HCT116 (cell line): ENCODE measurements at regions not wholly inside any gene's neighbourhood (a gene's known extent, or its start where the extent isn't known, plus 50 kb on each side); places are given as distances from the start of the nearest gene placed in this dataset.

Experiments used
- ATAC-seq: fragments of 200-7000 bp; cut with Tn5 transposase; 2 replicates; pipeline ENCODE4 v1.9.1; 2020; ENCODE audit warnings: mild to moderate bottlenecking, moderate library complexity
- BruUV-seq: library from RNA; stranded (reverse); fragments of 400-500 nt; replicated peaks from 2 replicates; lab custom pipeline; 2021; lab: Mats Ljungman, UMichigan
- CTCF ChIA-PET: fragments of 300-600 bp; sonication (Branson Sonifier 250); formaldehyde crosslinking; loops from one replicate; lab custom pipeline; 2021; ENCODE audit warnings: antibody characterized with exemption; lab: Charles Lee
- POLR2A ChIA-PET: fragments of 300-600, 350-600 bp; sonication (Branson Sonifier 250); formaldehyde crosslinking; loops from one replicate; lab custom pipeline; 2021; ENCODE audit warnings: antibody characterized with exemption; lab: Charles Lee
- RAD21 ChIA-PET, 2 experiments: fragments of 300-600 bp; sonication (Branson Sonifier 250); formaldehyde crosslinking; loops; one replicate each; lab custom pipeline; 2023; ENCODE audit warnings: low total read pairs in 2 of 2; ENCODE audit not compliant: uncharacterized antibody in 2 of 2, unreplicated experiment in 2 of 2, low non-redundant PET in 1 of 2; lab: Charles Lee
- DNase-seq: peaks from one replicate; pipeline ENCODE4 v3.0.0-alpha.2; 2010; ENCODE audit warnings: low read depth, low spot score
- H2AFZ ChIP-seq: fragments of 200-600 bp; shearing (Covaris generic), sonication (generic); 2 replicates; pipeline ENCODE4 v1.6.1; 2017; ENCODE audit warnings: low read depth, mixed run types, mixed read lengths, antibody characterized with exemption, low read length; ENCODE audit not compliant: poor library complexity, severe bottlenecking
- H3K27ac ChIP-seq: 2 replicates; pipeline ENCODE4 v1.5.1; 2012; ENCODE audit warnings: low read depth, low read length
- H3K27me3 ChIP-seq: fragments of 200-600 bp; sonication (generic); 2 replicates; pipeline ENCODE4 v1.6.1; 2016; ENCODE audit warnings: mixed run types, low read length, mixed read lengths; ENCODE audit not compliant: insufficient read depth
- H3K36me3 ChIP-seq, 2 experiments: fragments of 200-500 bp in 1 of 2; fragments of 200-600 bp in 1 of 2; sonication (Bioruptor generic) in 1 of 2; sonication (generic) in 1 of 2; 2 replicates each; pipeline versions ENCODE4 v1.5.1 to v1.6.1; 2014 to 2016; ENCODE audit warnings: low read length in 2 of 2, inconsistent platforms in 1 of 2, mixed read lengths in 1 of 2, mixed run types in 1 of 2; ENCODE audit not compliant: insufficient read depth in 2 of 2, control insufficient read depth in 1 of 2
- H3K4me1 ChIP-seq, 2 experiments: fragments of 200-600 bp in 1 of 2; sonication (generic) in 1 of 2; 2 replicates each; pipeline versions ENCODE4 v1.5.1 to v1.6.1; 2012 to 2017; ENCODE audit warnings: low read length in 2 of 2, inconsistent platforms in 1 of 2, mild to moderate bottlenecking in 1 of 2, mixed read lengths in 1 of 2, mixed run types in 1 of 2, moderate library complexity in 1 of 2; ENCODE audit not compliant: insufficient read depth in 2 of 2, control insufficient read depth in 1 of 2
- H3K4me2 ChIP-seq: fragments of 200-600 bp; sonication (generic); 2 replicates; pipeline ENCODE4 v1.6.1; 2017; ENCODE audit warnings: mixed run types, low read length, mixed read lengths
- H3K4me3 ChIP-seq, 2 experiments: fragments of 200-600 bp in 1 of 2; sonication (generic) in 1 of 2; replicated peaks in 1 of 2; 2 replicates each; pipeline ENCODE4 v1.5.1; 2011 to 2016; ENCODE audit warnings: low read length in 2 of 2, control low read depth in 1 of 2, low read depth in 1 of 2, mild to moderate bottlenecking in 1 of 2, mixed read lengths in 1 of 2, mixed run types in 1 of 2
- H3K79me2 ChIP-seq: fragments of 200-600 bp; sonication (generic); 2 replicates; pipeline ENCODE4 v1.6.1; 2017; ENCODE audit warnings: mild to moderate bottlenecking, mixed run types, low read length, moderate library complexity, mixed read lengths; ENCODE audit not compliant: insufficient read depth
- H3K9ac ChIP-seq: fragments of 200-600 bp; sonication (generic); 2 replicates; pipeline ENCODE4 v1.6.1; 2016; ENCODE audit warnings: low read length, mixed read lengths
- H3K9me2 ChIP-seq: fragments of 200-600 bp; sonication (generic), shearing (Covaris generic); 2 replicates; pipeline ENCODE4 v1.6.1; 2017; ENCODE audit warnings: mixed run types, mild to moderate bottlenecking, moderate library complexity; ENCODE audit not compliant: insufficient read depth
- H3K9me3 ChIP-seq, 2 experiments: fragments of 200-500 bp in 1 of 2; fragments of 200-600 bp in 1 of 2; sonication (Bioruptor generic) in 1 of 2; sonication (generic) in 1 of 2; 2 replicates each; pipeline ENCODE4 v1.6.1; 2014 to 2017; ENCODE audit warnings: low read length in 2 of 2, mixed read lengths in 2 of 2, inconsistent platforms in 1 of 2, low read depth in 1 of 2, mild to moderate bottlenecking in 1 of 2, mixed run types in 1 of 2, moderate library complexity in 1 of 2; ENCODE audit not compliant: control insufficient read depth in 1 of 2, insufficient read depth in 1 of 2
- H4K20me1 ChIP-seq: fragments of 200-600 bp; sonication (generic), shearing (Covaris generic); 2 replicates; pipeline ENCODE4 v1.6.1; 2017; ENCODE audit warnings: mixed run types, mild to moderate bottlenecking, moderate library complexity; ENCODE audit not compliant: insufficient read depth
- EGR1 ChIP-seq: IDR thresholded peaks from 2 replicates; pipeline ENCODE4 v1.6.1; 2012; ENCODE audit warnings: low read depth
- ELF1 ChIP-seq: IDR thresholded peaks from 2 replicates; pipeline ENCODE4 v1.6.1; 2012; ENCODE audit warnings: low read depth, borderline replicate concordance
- EZH2phosphoT487 ChIP-seq: fragments of 200-600 bp; IDR thresholded peaks from 2 replicates; pipeline ENCODE4 v1.6.1; 2018; ENCODE audit warnings: antibody characterized with exemption, borderline replicate concordance
- MAX ChIP-seq: IDR thresholded peaks from 2 replicates; pipeline ENCODE4 v1.6.1; 2012
- REST ChIP-seq: IDR thresholded peaks from 2 replicates; pipeline ENCODE4 v1.6.1; 2012; ENCODE audit warnings: low read depth
- SRF ChIP-seq: IDR thresholded peaks from 2 replicates; pipeline ENCODE4 v1.6.1; 2012; ENCODE audit warnings: low read depth
- TCF7L2 ChIP-seq: IDR thresholded peaks from 2 replicates; pipeline ENCODE4 v1.7.0; 2011; ENCODE audit warnings: borderline replicate concordance, inconsistent platforms; ENCODE audit not compliant: insufficient read depth, insufficient read length; ENCODE audit errors: extremely low read depth
- intact Hi-C: fragments of 100-400 bp; cut with micrococcal nuclease; formaldehyde crosslinking; loops from 2 replicates; pipeline ENCODE4 v1.10.0; 2022

- BruUV-seq: no TSS peak
- CTCF ChIA-PET: no interaction called here
Observed at GRCh38 chr4:146119845-146120404, 55.6 kb upstream of the LSM6 start.

More at GRCh38 chr4:146119845-146120404, 55.6 kb upstream of the LSM6 start:
- no peaks in the 10 kb centered on the region for H4K20me1 ChIP-seq
- no peaks in the 10 kb centered on the region for H3K27me3 ChIP-seq
- no peaks in the 10 kb centered on the region for H3K79me2 ChIP-seq
- H3K27ac ChIP-seq: no peak overlapping the region
- TF ChIP-seq TCF7L2 (no peak), REST (no peak), ELF1 (no peak), EGR1 (no peak), SRF (no peak), MAX (no peak), EZH2phosphoT487 (no peak)
- DNase-seq (no peak), ATAC-seq (no peak)
- H3K9ac ChIP-seq: no peak overlapping the region
- intact Hi-C loops: no loop called here
- no peaks in the 10 kb centered on the region for H3K9me2 ChIP-seq
- H3K9me3 ChIP-seq: no peaks in the 10 kb centered on the region
- H3K4me1 ChIP-seq: no peaks in the 10 kb centered on the region
- no peaks in the 10 kb centered on the region for H3K36me3 ChIP-seq
- RAD21 ChIA-PET: no interaction called here
- H3K4me3 ChIP-seq: no peak overlapping the region
- no peak overlapping the region for H2AFZ ChIP-seq
- no peak overlapping the region for H3K4me2 ChIP-seq
- POLR2A ChIA-PET: no interaction called here
